PC-3 (cell line): ENCODE measurements at regions not wholly inside any gene's neighbourhood (a gene's known extent, or its start where the extent isn't known, plus 50 kb on each side); places are given as distances from the start of the nearest gene placed in this dataset.

Source experiments
- ATAC-seq: fragments of 200-7000 bp; cut with Tn5 transposase; 2 replicates; pipeline ENCODE4 v1.9.1; 2020; ENCODE audit warnings: mild to moderate bottlenecking, moderate library complexity
- BruUV-seq: library from RNA; stranded (reverse); fragments of 400-500 nt; replicated peaks from 2 replicates; lab custom pipeline; 2021; lab: Mats Ljungman, UMichigan
- CTCF ChIA-PET: fragments of 300-600 bp; sonication (Branson Sonifier 250); formaldehyde crosslinking; loops from one replicate; lab custom pipeline; 2022; ENCODE audit warnings: antibody characterized with exemption; lab: Charles Lee
- POLR2A ChIA-PET: fragments of 300-600 bp; sonication (Branson Sonifier 250); formaldehyde crosslinking; loops from one replicate; lab custom pipeline; 2022; ENCODE audit warnings: antibody characterized with exemption; ENCODE audit not compliant: unreplicated experiment; lab: Charles Lee
- DNase-seq: peaks from one replicate; pipeline ENCODE4 v3.0.0-alpha.2; 2015
- H2AFZ ChIP-seq: fragments of 300-600 bp; sonication (generic); 2 replicates; pipeline ENCODE4 v1.6.0; 2016; ENCODE audit warnings: antibody characterized with exemption, low read length
- H3F3A ChIP-seq: fragments of 300-600 bp; sonication (generic); one replicate; pipeline ENCODE4 v1.6.0; 2017; ENCODE audit warnings: antibody characterized with exemption, low read length, control low read depth, mild to moderate bottlenecking; ENCODE audit not compliant: unreplicated experiment
- H3K27ac ChIP-seq: fragments of 300-600 bp; sonication (generic); 2 replicates; pipeline ENCODE4 v1.5.1; 2016; ENCODE audit warnings: mild to moderate bottlenecking, low read length
- H3K27me3 ChIP-seq: fragments of 300-600 bp; sonication (generic); 2 replicates; pipeline ENCODE4 v1.6.1; 2016; ENCODE audit warnings: low read length, mixed read lengths
- H3K36me3 ChIP-seq: fragments of 300-600 bp; sonication (generic); 2 replicates; pipeline ENCODE4 v1.6.1; 2016; ENCODE audit warnings: low read depth, mixed run types, low read length, mixed read lengths
- H3K4me1 ChIP-seq: fragments of 300-600 bp; sonication (generic); 2 replicates; pipeline ENCODE4 v1.5.1; 2016; ENCODE audit warnings: low read length; ENCODE audit not compliant: insufficient read depth
- H3K4me2 ChIP-seq: fragments of 300-600 bp; sonication (generic); 2 replicates; pipeline ENCODE4 v1.6.0; 2016; ENCODE audit warnings: low read length
- H3K4me3 ChIP-seq: fragments of 300-600 bp; sonication (generic); 2 replicates; pipeline ENCODE4 v1.5.1; 2016; ENCODE audit warnings: mild to moderate bottlenecking, low read length, mixed read lengths
- H3K79me2 ChIP-seq: fragments of 300-600 bp; sonication (generic); 2 replicates; pipeline ENCODE4 v1.6.1; 2017; ENCODE audit warnings: low read length, mixed read lengths
- H3K9ac ChIP-seq: fragments of 300-600 bp; sonication (generic); 2 replicates; pipeline ENCODE4 v1.6.0; 2016; ENCODE audit warnings: mild to moderate bottlenecking, low read length
- H3K9me2 ChIP-seq: fragments of 300-600 bp; sonication (generic); replicated peaks from 2 replicates; pipeline ENCODE4 v1.6.1; 2016; ENCODE audit warnings: mixed run types, low read length, mixed read lengths
- H3K9me3 ChIP-seq: fragments of 300-600 bp; sonication (generic); 2 replicates; pipeline ENCODE4 v1.6.1; 2016; ENCODE audit warnings: low read length, mixed read lengths
- H4K20me1 ChIP-seq: fragments of 300-600 bp; sonication (generic); 2 replicates; pipeline ENCODE4 v1.6.1; 2016; ENCODE audit warnings: low read length, mixed read lengths
- EZH2 ChIP-seq: fragments of 300-600 bp; sonication (generic); IDR thresholded peaks from one replicate; pipeline ENCODE4 v1.6.1; 2017; ENCODE audit warnings: antibody characterized with exemption, mild to moderate bottlenecking, low read length; ENCODE audit not compliant: unreplicated experiment
- EZH2phosphoT487 ChIP-seq: fragments of 300-600 bp; sonication (generic); IDR thresholded peaks from 2 replicates; pipeline ENCODE4 v1.6.1; 2018; ENCODE audit warnings: mild to moderate bottlenecking, antibody characterized with exemption, low read length, borderline replicate concordance
- intact Hi-C: fragments of 100-400 bp; cut with micrococcal nuclease; formaldehyde crosslinking; loops from 2 replicates; pipeline ENCODE4 v1.9.0; 2023
- TF ChIP-seq, protein P1 (sequence below): fragments of 300-600 bp; sonication (generic); conservative IDR thresholded peaks from 2 replicates; pipeline ENCODE4 v1.5.1; 2017; ENCODE audit warnings: antibody characterized with exemption, low read depth, mild to moderate bottlenecking, low read length

DNA sequence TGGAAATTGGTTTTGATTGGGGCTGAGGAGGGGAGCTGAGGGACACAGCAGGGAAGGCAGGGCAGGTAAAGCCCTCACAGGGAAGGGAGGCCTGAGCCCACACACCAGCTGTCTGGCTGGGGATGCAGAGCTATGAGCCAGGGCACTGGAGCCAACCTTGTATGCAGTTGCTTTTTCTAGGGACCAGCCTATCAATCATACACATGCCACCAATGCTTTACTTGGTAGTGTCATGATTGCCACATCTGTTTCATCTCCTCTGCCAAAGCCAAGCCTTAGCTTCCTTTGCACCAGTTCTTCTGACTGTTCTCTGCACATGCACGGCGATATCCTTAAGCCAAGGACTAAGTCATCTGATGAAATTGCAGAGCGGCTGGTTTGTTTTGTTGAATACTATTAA is 207.1 kb upstream of the PLET1 start:
- Histone ChIP-seq H3K4me1 (peaks cover 7% of the 10 kb centered on the region; the same call in 1 of the 2 replicates), H3K9me2 (no peaks in the 10 kb centered on the region), H3K9me3 (no peaks in the 10 kb centered on the region), H3K9ac (no peak overlapping the region), H3F3A (no peaks in the 10 kb centered on the region), H3K79me2 (no peaks in the 10 kb centered on the region), H2AFZ (no peak overlapping the region), H3K36me3 (no peaks in the 10 kb centered on the region), H3K4me2 (no peak overlapping the region), H4K20me1 (no peaks in the 10 kb centered on the region), H3K27ac (no peak overlapping the region), H3K4me3 (no peak overlapping the region), H3K27me3 (peaks cover 70% of the 10 kb centered on the region)
- ATAC-seq (no peak), DNase-seq (no peak)
- BruUV-seq = no TSS peak
- intact Hi-C loops = no loop called here
- no peak for TF ChIP-seq EZH2
- no peak for TF ChIP-seq EZH2phosphoT487
- CTCF ChIA-PET = no interaction called here
- POLR2A ChIA-PET = no interaction called here

- ATAC-seq = no peak
- H3K4me3 ChIP-seq = no peak overlapping the region
- H3K4me1 ChIP-seq = peaks cover 7% of the 10 kb centered on the region; the same call in 1 of the 2 replicates
- TF ChIP-seq EZH2phosphoT487 = no peak
- TF ChIP-seq EZH2 = no peak
- TF ChIP-seq, protein P1, sequence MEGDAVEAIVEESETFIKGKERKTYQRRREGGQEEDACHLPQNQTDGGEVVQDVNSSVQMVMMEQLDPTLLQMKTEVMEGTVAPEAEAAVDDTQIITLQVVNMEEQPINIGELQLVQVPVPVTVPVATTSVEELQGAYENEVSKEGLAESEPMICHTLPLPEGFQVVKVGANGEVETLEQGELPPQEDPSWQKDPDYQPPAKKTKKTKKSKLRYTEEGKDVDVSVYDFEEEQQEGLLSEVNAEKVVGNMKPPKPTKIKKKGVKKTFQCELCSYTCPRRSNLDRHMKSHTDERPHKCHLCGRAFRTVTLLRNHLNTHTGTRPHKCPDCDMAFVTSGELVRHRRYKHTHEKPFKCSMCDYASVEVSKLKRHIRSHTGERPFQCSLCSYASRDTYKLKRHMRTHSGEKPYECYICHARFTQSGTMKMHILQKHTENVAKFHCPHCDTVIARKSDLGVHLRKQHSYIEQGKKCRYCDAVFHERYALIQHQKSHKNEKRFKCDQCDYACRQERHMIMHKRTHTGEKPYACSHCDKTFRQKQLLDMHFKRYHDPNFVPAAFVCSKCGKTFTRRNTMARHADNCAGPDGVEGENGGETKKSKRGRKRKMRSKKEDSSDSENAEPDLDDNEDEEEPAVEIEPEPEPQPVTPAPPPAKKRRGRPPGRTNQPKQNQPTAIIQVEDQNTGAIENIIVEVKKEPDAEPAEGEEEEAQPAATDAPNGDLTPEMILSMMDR = no peak
- peaks cover 82% of the 10 kb centered on the region for H3K27me3 ChIP-seq
- H3K4me2 ChIP-seq = no peak overlapping the region
- no peaks in the 10 kb centered on the region for H4K20me1 ChIP-seq
- no peaks in the 10 kb centered on the region for H3K36me3 ChIP-seq
- no peak overlapping the region for H3K9ac ChIP-seq
- DNase-seq = no peak
- H3F3A ChIP-seq = no peaks in the 10 kb centered on the region
- H3K79me2 ChIP-seq = no peaks in the 10 kb centered on the region
- no peaks in the 10 kb centered on the region for H3K9me2 ChIP-seq
- H3K9me3 ChIP-seq = no peaks in the 10 kb centered on the region
- no peak overlapping the region for H3K27ac ChIP-seq
- ChIA-PET CTCF (no interaction called here), POLR2A (no interaction called here)
- intact Hi-C loops = no loop called here
- no TSS peak for BruUV-seq
- no peak overlapping the region for H2AFZ ChIP-seq
Observed at GRCh38 chr11:112469376-112469775, 208.7 kb upstream of the PLET1 start.

DNA sequence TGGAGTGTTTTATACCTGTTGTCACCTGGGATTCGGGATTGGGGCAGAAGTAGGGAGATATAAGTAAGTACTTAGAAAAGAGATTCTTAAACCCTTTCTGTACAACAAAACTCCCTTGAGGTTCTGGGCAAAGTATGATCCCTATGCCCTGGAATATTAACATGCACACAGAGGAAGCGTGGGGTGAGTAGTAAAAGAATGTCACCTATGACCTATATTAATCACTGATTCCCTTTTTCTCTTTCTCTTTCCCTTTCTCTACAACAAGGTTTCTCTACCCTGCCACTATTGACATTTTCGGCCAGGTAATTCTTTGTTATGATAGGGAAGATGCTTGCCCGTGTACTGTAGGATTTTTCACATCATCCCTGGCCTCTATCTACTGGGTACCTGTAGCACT is 209.7 kb upstream of the PLET1 start:
- H4K20me1 ChIP-seq = no peaks in the 10 kb centered on the region
- DNase-seq (peak; percentile 30), ATAC-seq (no peak)
- 0 out of 2 replicates have a peak overlapping the region, but pooled peaks have one; percentile 10 for H3K4me2 ChIP-seq
- no TSS peak for BruUV-seq
- ChIA-PET POLR2A (no interaction called here), CTCF (interaction anchor here (0.6 kb wide), 1 partner anchor 182 kb away, joined by 3 read pairs; no protein-coding TSS in a partner anchor)
- H3K9me2 ChIP-seq = no peaks in the 10 kb centered on the region
- H3K4me1 ChIP-seq = peaks cover 7% of the 10 kb centered on the region; the same call in 1 of the 2 replicates
- H3K4me3 ChIP-seq = no peak overlapping the region
- no peaks in the 10 kb centered on the region for H3F3A ChIP-seq
- H3K27me3 ChIP-seq = peaks cover 82% of the 10 kb centered on the region
- no peak for TF ChIP-seq EZH2phosphoT487
- TF ChIP-seq, protein P1 = no peak
- no peak for TF ChIP-seq EZH2
- H3K79me2 ChIP-seq = no peaks in the 10 kb centered on the region
- no peak overlapping the region for H3K27ac ChIP-seq
- H3K36me3 ChIP-seq = no peaks in the 10 kb centered on the region
- no peak overlapping the region for H2AFZ ChIP-seq
- H3K9me3 ChIP-seq = no peaks in the 10 kb centered on the region
- intact Hi-C loops = no loop called here
- no peak overlapping the region for H3K9ac ChIP-seq
